ENCODE measurements at regions not wholly inside any gene's neighbourhood (a gene's known extent, or its start where the extent isn't known, plus 50 kb on each side); places are given as distances from the start of the nearest gene placed in this dataset.

GRCh38 chr13:26456650-26457049 lies 100.8 kb upstream of the WASF3 start:
- DNase-seq (ENCODE audit: low read depth), result no peak

GRCh38 chr13:26457212-26457611 lies 100.3 kb upstream of the WASF3 start:
- DNase-seq (ENCODE audit: low read depth), result peak; percentile 11

- no peak for DNase-seq (ENCODE audit: low read depth)
These were observed 99.2 kb upstream of the WASF3 start for GRCh38 chr13:26458196-26458749.

- peak; percentile 53 for DNase-seq (ENCODE audit: low read depth)
These were observed 98.0 kb upstream of the WASF3 start for GRCh38 chr13:26459276-26460131.

- DNase-seq (ENCODE audit: low read depth), result peak; percentile 34
These were observed 96.8 kb upstream of the WASF3 start for GRCh38 chr13:26460648-26461047.

GRCh38 chr13:26463296-26463695 lies 94.2 kb upstream of the WASF3 start:
- no peak for DNase-seq (ENCODE audit: low read depth)

- no peak for DNase-seq (ENCODE audit: low read depth)
These were observed 93.6 kb upstream of the WASF3 start for GRCh38 chr13:26463848-26464247.

- peak; percentile 9 for DNase-seq (ENCODE audit: low read depth)
These were observed 92.0 kb upstream of the WASF3 start for GRCh38 chr13:26465514-26465913.

- no peak for DNase-seq (ENCODE audit: low read depth)
These were observed 91.5 kb upstream of the WASF3 start for GRCh38 chr13:26465954-26466353.

- DNase-seq (ENCODE audit: low read depth), result no peak
These were observed 89.2 kb upstream of the WASF3 start for GRCh38 chr13:26468265-26468801.

GRCh38 chr13:26469602-26470001 lies 87.9 kb upstream of the WASF3 start:
- DNase-seq (ENCODE audit: low read depth), result no peak

GRCh38 chr13:26471807-26472206 lies 85.7 kb upstream of the WASF3 start:
- no peak for DNase-seq (ENCODE audit: low read depth)

- DNase-seq (ENCODE audit: low read depth), result no peak
These were observed 83.8 kb upstream of the WASF3 start for GRCh38 chr13:26473571-26474230.

GRCh38 chr13:26474286-26474685 lies 83.2 kb upstream of the WASF3 start:
- no peak for DNase-seq (ENCODE audit: low read depth)

- DNase-seq (ENCODE audit: low read depth), result no peak
These were observed 82.0 kb upstream of the WASF3 start for GRCh38 chr13:26475176-26476110.

GRCh38 chr13:26476111-26476781 lies 81.2 kb upstream of the WASF3 start:
- no peak for DNase-seq (ENCODE audit: low read depth)

- DNase-seq (ENCODE audit: low read depth), result no peak
These were observed 80.7 kb upstream of the WASF3 start for GRCh38 chr13:26476782-26477142.

GRCh38 chr13:26477681-26478080 lies 79.8 kb upstream of the WASF3 start:
- no peak for DNase-seq (ENCODE audit: low read depth)

- no peak for DNase-seq (ENCODE audit: low read depth)
These were observed 77.1 kb upstream of the WASF3 start for GRCh38 chr13:26480246-26480855.

- peak; percentile 47 for DNase-seq (ENCODE audit: low read depth)
These were observed 74.9 kb upstream of the WASF3 start for GRCh38 chr13:26482451-26483197.
